Subcutaneous abdominal adipose tissue (tissue), 5 donors: ENCODE measurements at regions not wholly inside any gene's neighbourhood (a gene's known extent, or its start where the extent isn't known, plus 50 kb on each side); places are given as distances from the start of the nearest gene placed in this dataset.
"Not testable (repeated sequence)": the region's sequence is repeated elsewhere in the genome, so short reads cannot be mapped to it uniquely, and the experiment has no call there.

Experiments used
- H3K27ac ChIP-seq: one replicate; pipeline ENCODE4 v1.7.0; 2013; ENCODE audit warnings: low read depth, mild to moderate bottlenecking, inconsistent platforms, low read length, moderate library complexity
- H3K27me3 ChIP-seq, 5 donors: one replicate each; pipeline ENCODE4 v1.7.0; 2013; ENCODE audit warnings: low read length in 5 of 5, inconsistent platforms in 1 of 5; ENCODE audit not compliant: control insufficient read depth in 5 of 5, insufficient read depth in 4 of 5
- H3K36me3 ChIP-seq, 5 donors: one replicate each; pipeline ENCODE4 v1.7.0; 2013; ENCODE audit warnings: low read length in 5 of 5; ENCODE audit not compliant: control insufficient read depth in 5 of 5, insufficient read depth in 5 of 5
- H3K4me1 ChIP-seq, 5 donors: one replicate each; pipeline ENCODE4 v1.7.0; 2013; ENCODE audit warnings: low read length in 5 of 5, mild to moderate bottlenecking in 3 of 5, moderate library complexity in 1 of 5; ENCODE audit not compliant: control insufficient read depth in 5 of 5, insufficient read depth in 5 of 5
- H3K4me3 ChIP-seq, 5 donors: one replicate each; pipeline ENCODE4 v1.7.0; 2013; ENCODE audit warnings: low read length in 5 of 5, low read depth in 1 of 5
- H3K9ac ChIP-seq, 5 donors: one replicate each; pipeline ENCODE4 v1.7.0; 2013; ENCODE audit warnings: low read length in 5 of 5, mild to moderate bottlenecking in 4 of 5, moderate library complexity in 3 of 5
- H3K9me3 ChIP-seq, 5 donors: one replicate each; pipeline ENCODE4 v1.7.0; 2013; ENCODE audit warnings: low read length in 5 of 5; ENCODE audit not compliant: control insufficient read depth in 5 of 5
- donor health status: healthy.
- donor health status: healthy.
- donor health status: healthy.
- donor health status: healthy.
- donor health status: healthy.

- H3K36me3 ChIP-seq, H3K4me3 ChIP-seq, H3K27ac ChIP-seq, H3K9me3 ChIP-seq, H3K9ac ChIP-seq, H3K27me3 ChIP-seq, H3K4me1 ChIP-seq: not testable (repeated sequence)
Measured at GRCh38 chr5:7170785-7171184, 225.2 kb upstream of the ADCY2 start.

GRCh38 chr5:7179364-7179763 is 216.6 kb upstream of the ADCY2 start:
- Histone ChIP-seq H3K27me3 (no peaks in the 10 kb centered on the region), H3K36me3 (no peaks in the 10 kb centered on the region), H3K4me3 (no peak overlapping the region), H3K27ac (no peak overlapping the region), H3K4me1 (no peaks in the 10 kb centered on the region), H3K9me3 (no peaks in the 10 kb centered on the region), H3K9ac (no peak overlapping the region)

- Histone ChIP-seq H3K27ac (no peak overlapping the region), H3K27me3 (no peaks in the 10 kb centered on the region), H3K4me3 (no peak overlapping the region)
Measured at GRCh38 chr5:7181841-7182240, 214.1 kb upstream of the ADCY2 start.

GRCh38 chr5:7185742-7186141 is 210.2 kb upstream of the ADCY2 start:
- no peak overlapping the region for H3K27ac ChIP-seq
- H3K36me3 ChIP-seq: no peaks in the 10 kb centered on the region
- H3K4me3 ChIP-seq: no peak overlapping the region
- no peak overlapping the region for H3K9ac ChIP-seq
- no peaks in the 10 kb centered on the region for H3K9me3 ChIP-seq
- peaks cover 0 to 1% (median 0%) of the 10 kb centered on the region in 5 donors for H3K4me1 ChIP-seq
- H3K27me3 ChIP-seq: peaks cover 0 to 4% (median 0%) of the 10 kb centered on the region in 5 donors

More at GRCh38 chr5:7181841-7182240, 214.1 kb upstream of the ADCY2 start:
- Histone ChIP-seq H3K9me3 (no peaks in the 10 kb centered on the region), H3K36me3 (no peaks in the 10 kb centered on the region), H3K4me1 (no peaks in the 10 kb centered on the region), H3K9ac (no peak overlapping the region)

- H3K27ac ChIP-seq: no peak overlapping the region
- H3K4me1 ChIP-seq: peaks cover 0 to 4% (median 0%) of the 10 kb centered on the region in 5 donors
- peaks cover 0 to 4% (median 0%) of the 10 kb centered on the region in 5 donors for H3K27me3 ChIP-seq
Measured at GRCh38 chr5:7186818-7187217, 209.1 kb upstream of the ADCY2 start.

GRCh38 chr5:7190712-7191250 is 205.2 kb upstream of the ADCY2 start:
- Histone ChIP-seq H3K4me1 (peaks cover 0 to 4% (median 0%) of the 10 kb centered on the region in 5 donors), H3K27me3 (peaks cover 0 to 4% (median 0%) of the 10 kb centered on the region in 5 donors), H3K9ac (no peak overlapping the region), H3K27ac (no peak overlapping the region), H3K36me3 (no peaks in the 10 kb centered on the region), H3K4me3 (no peak overlapping the region), H3K9me3 (no peaks in the 10 kb centered on the region)

More at GRCh38 chr5:7186818-7187217, 209.1 kb upstream of the ADCY2 start:
- H3K36me3 ChIP-seq: no peaks in the 10 kb centered on the region
- no peak overlapping the region for H3K9ac ChIP-seq
- no peaks in the 10 kb centered on the region for H3K9me3 ChIP-seq
- H3K4me3 ChIP-seq: no peak overlapping the region

GRCh38 chr5:7192016-7192415 is 203.9 kb upstream of the ADCY2 start:
- Histone ChIP-seq H3K9me3 (no peaks in the 10 kb centered on the region), H3K27ac (no peak overlapping the region), H3K27me3 (peaks cover 0 to 4% (median 0%) of the 10 kb centered on the region in 5 donors), H3K4me3 (no peak overlapping the region), H3K4me1 (peaks cover 0 to 4% (median 0%) of the 10 kb centered on the region in 5 donors), H3K36me3 (no peaks in the 10 kb centered on the region), H3K9ac (no peak overlapping the region)

- H3K4me3 ChIP-seq: no peak overlapping the region
- H3K27me3 ChIP-seq: no peaks in the 10 kb centered on the region
- H3K27ac ChIP-seq: no peak overlapping the region
- H3K36me3 ChIP-seq: no peaks in the 10 kb centered on the region
- H3K9me3 ChIP-seq: peaks cover 0 to 7% (median 0%) of the 10 kb centered on the region in 5 donors
- no peaks in the 10 kb centered on the region for H3K4me1 ChIP-seq
- H3K9ac ChIP-seq: no peak overlapping the region
Measured at GRCh38 chr5:7202846-7203245, 193.1 kb upstream of the ADCY2 start.

GRCh38 chr5:7207979-7208378 is 188.0 kb upstream of the ADCY2 start:
- Histone ChIP-seq H3K9me3 (peaks cover 0 to 2% (median 0%) of the 10 kb centered on the region in 5 donors), H3K36me3 (no peaks in the 10 kb centered on the region), H3K27me3 (no peaks in the 10 kb centered on the region), H3K27ac (no peak overlapping the region), H3K4me3 (no peak overlapping the region), H3K9ac (no peak overlapping the region), H3K4me1 (peaks cover 0 to 15% (median 7%) of the 10 kb centered on the region in 5 donors)

- peaks cover 0 to 15% (median 7%) of the 10 kb centered on the region in 5 donors for H3K4me1 ChIP-seq
- H3K9ac ChIP-seq: no peak overlapping the region
- H3K9me3 ChIP-seq: peaks cover 0 to 2% (median 0%) of the 10 kb centered on the region in 5 donors
- no peaks in the 10 kb centered on the region for H3K36me3 ChIP-seq
- H3K4me3 ChIP-seq: no peak overlapping the region
- H3K27ac ChIP-seq: no peak overlapping the region
- no peaks in the 10 kb centered on the region for H3K27me3 ChIP-seq
Measured at GRCh38 chr5:7208938-7209337, 187.0 kb upstream of the ADCY2 start.
